Osteocyte (in vitro differentiated cells): ENCODE measurements at regions not wholly inside any gene's neighbourhood (a gene's known extent, or its start where the extent isn't known, plus 50 kb on each side); places are given as distances from the start of the nearest gene placed in this dataset.

Experiments used
- DNase-seq: peaks from one replicate; pipeline ENCODE4 v3.0.0; 2021; ENCODE audit warnings: mixed read lengths; ENCODE audit not compliant: unreplicated experiment; ENCODE audit errors: extremely low spot score
- H3K27ac Mint-ChIP-seq: one replicate; pipeline ENCODE4 v1.8.0; 2021; ENCODE audit warnings: mild to moderate bottlenecking, mixed read lengths; ENCODE audit not compliant: unreplicated experiment
- H3K27me3 Mint-ChIP-seq: one replicate; pipeline ENCODE4 v1.8.0; 2021; ENCODE audit warnings: mixed read lengths; ENCODE audit not compliant: unreplicated experiment
- H3K36me3 Mint-ChIP-seq: one replicate; pipeline ENCODE4 v1.8.0; 2021; ENCODE audit warnings: mixed read lengths; ENCODE audit not compliant: unreplicated experiment
- H3K4me1 Mint-ChIP-seq: one replicate; pipeline ENCODE4 v1.8.0; 2021; ENCODE audit warnings: mixed read lengths; ENCODE audit not compliant: unreplicated experiment
- H3K4me3 Mint-ChIP-seq: one replicate; pipeline ENCODE4 v1.8.0; 2021; ENCODE audit warnings: mild to moderate bottlenecking, moderate library complexity, mixed read lengths; ENCODE audit not compliant: unreplicated experiment
- H3K9me3 Mint-ChIP-seq: one replicate; pipeline ENCODE4 v1.8.0; 2021; ENCODE audit warnings: mixed read lengths; ENCODE audit not compliant: unreplicated experiment
- TF ChIP-seq, protein P1 (sequence below): fragments of 200-600 bp; sonication (generic); IDR thresholded peaks from 2 replicates; pipeline ENCODE4 v1.5.0; 2021; ENCODE audit warnings: antibody characterized with exemption, mild to moderate bottlenecking, moderate library complexity

DNA sequence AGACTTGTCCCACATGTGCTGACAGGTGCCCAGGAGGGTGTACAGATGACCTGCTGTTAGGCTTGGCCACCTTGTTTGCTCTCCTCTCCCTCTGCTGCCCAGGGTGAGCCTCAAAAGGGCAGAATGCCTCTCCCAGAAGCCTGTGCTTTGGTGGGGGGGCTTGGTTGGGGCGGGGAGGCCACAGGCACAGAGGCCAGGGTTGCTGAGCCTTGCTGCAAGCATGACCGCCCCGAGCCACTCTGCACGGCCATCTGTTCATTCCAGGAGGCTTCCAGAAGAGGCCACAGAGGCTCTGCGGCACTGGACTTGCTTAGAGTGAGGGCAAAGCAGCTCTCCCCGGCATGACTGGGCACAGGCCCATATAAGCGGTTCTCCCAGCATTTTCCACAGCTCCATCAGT lies 190.8 kb downstream of the GLRX3 start:
- Mint-ChIP-seq H3K4me3 (no peak overlapping the region), H3K27me3 (no peaks in the 10 kb centered on the region), H3K4me1 (no peaks in the 10 kb centered on the region), H3K36me3 (no peaks in the 10 kb centered on the region), H3K9me3 (peaks cover 43% of the 10 kb centered on the region), H3K27ac (no peak overlapping the region)
- no peak for DNase-seq
- TF ChIP-seq, protein P1, sequence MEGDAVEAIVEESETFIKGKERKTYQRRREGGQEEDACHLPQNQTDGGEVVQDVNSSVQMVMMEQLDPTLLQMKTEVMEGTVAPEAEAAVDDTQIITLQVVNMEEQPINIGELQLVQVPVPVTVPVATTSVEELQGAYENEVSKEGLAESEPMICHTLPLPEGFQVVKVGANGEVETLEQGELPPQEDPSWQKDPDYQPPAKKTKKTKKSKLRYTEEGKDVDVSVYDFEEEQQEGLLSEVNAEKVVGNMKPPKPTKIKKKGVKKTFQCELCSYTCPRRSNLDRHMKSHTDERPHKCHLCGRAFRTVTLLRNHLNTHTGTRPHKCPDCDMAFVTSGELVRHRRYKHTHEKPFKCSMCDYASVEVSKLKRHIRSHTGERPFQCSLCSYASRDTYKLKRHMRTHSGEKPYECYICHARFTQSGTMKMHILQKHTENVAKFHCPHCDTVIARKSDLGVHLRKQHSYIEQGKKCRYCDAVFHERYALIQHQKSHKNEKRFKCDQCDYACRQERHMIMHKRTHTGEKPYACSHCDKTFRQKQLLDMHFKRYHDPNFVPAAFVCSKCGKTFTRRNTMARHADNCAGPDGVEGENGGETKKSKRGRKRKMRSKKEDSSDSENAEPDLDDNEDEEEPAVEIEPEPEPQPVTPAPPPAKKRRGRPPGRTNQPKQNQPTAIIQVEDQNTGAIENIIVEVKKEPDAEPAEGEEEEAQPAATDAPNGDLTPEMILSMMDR = no peak

- TF ChIP-seq, protein P1 = no peak
- H3K27ac Mint-ChIP-seq = no peak overlapping the region
- no peaks in the 10 kb centered on the region for H3K27me3 Mint-ChIP-seq
- no peak overlapping the region for H3K4me3 Mint-ChIP-seq
- H3K9me3 Mint-ChIP-seq = peaks cover 34% of the 10 kb centered on the region
- no peaks in the 10 kb centered on the region for H3K36me3 Mint-ChIP-seq
- DNase-seq = no peak
- H3K4me1 Mint-ChIP-seq = no peaks in the 10 kb centered on the region
These were observed 193.6 kb downstream of the GLRX3 start for GRCh38 chr10:130329792-130330191.

DNA sequence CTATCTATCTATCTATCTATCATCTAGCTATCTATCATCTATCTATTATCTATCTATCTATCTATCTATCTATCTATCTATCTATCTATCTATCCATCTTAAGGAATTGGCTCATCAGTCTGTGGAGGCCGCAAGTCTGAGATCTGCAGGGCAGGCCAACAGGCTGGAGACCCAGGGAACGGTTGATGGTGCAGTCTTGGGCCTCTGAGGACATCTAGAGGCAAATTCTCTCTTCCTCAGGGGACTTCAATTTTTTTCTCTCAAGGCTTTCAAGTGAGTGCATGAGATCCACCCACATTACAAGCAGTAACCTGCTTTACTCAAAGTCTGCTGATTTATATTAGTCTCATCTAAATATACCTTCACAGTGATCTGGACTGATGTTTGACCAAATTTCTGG lies 197.0 kb downstream of the GLRX3 start:
- Mint-ChIP-seq H3K4me3 (no peak overlapping the region), H3K27ac (no peak overlapping the region), H3K4me1 (no peaks in the 10 kb centered on the region), H3K9me3 (peaks cover 37% of the 10 kb centered on the region), H3K27me3 (no peaks in the 10 kb centered on the region), H3K36me3 (peaks cover 2% of the 10 kb centered on the region)
- TF ChIP-seq, protein P1 = no peak
- no peak for DNase-seq

GRCh38 chr10:130335336-130335735 lies 199.1 kb downstream of the GLRX3 start:
- Mint-ChIP-seq H3K9me3 (peaks cover 29% of the 10 kb centered on the region), H3K27ac (no peak overlapping the region), H3K4me3 (no peak overlapping the region), H3K4me1 (no peaks in the 10 kb centered on the region), H3K27me3 (no peaks in the 10 kb centered on the region), H3K36me3 (peaks cover 4% of the 10 kb centered on the region)
- TF ChIP-seq, protein P1 = no peak
- no peak for DNase-seq

DNA sequence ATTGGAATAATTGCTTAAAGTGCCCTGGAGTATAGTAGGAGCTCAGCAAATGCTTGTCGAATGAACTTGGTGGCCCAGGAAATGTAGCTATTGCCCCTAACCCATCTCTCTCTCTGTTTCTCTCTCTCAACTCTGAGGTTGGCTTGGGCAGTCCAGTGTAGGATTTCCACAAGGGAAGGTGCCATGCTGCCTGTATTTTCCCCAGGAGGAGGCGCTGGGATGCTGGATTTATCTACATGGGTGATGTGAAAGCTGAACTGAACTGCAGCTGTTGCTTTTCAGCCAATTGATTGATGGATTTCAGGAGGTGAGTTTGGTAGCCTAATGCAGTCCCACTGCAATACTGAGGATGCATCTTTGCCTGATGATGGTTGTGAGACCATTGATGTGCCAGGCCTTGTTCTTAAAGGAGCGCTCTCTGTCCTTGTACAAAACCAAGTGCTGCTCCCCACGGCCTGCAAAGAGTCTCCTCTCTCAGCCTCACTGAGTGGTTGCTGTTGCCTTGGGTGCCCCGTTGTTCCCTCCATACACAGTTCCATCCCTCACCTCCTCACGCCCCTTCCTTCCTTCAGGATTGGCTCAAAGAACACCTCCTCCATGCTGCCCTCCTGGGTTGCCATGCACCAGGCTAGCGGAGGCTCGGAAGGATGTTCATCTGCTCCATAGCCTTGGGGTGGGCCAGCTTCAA lies 200.6 kb downstream of the GLRX3 start:
- H3K4me3 Mint-ChIP-seq = no peak overlapping the region
- no peak overlapping the region for H3K27ac Mint-ChIP-seq
- no peaks in the 10 kb centered on the region for H3K4me1 Mint-ChIP-seq
- no peaks in the 10 kb centered on the region for H3K27me3 Mint-ChIP-seq
- H3K9me3 Mint-ChIP-seq = peaks cover 29% of the 10 kb centered on the region
- TF ChIP-seq, protein P1 = no peak
- DNase-seq = no peak
- peaks cover 4% of the 10 kb centered on the region for H3K36me3 Mint-ChIP-seq
